Upper lobe of left lung (tissue), 6 donors: ENCODE measurements at regions not wholly inside any gene's neighbourhood (a gene's known extent, or its start where the extent isn't known, plus 50 kb on each side); places are given as distances from the start of the nearest gene placed in this dataset.
"Not testable (repeated sequence)": the region's sequence is repeated elsewhere in the genome, so short reads cannot be mapped to it uniquely, and the experiment has no call there.

Experiments used
- ATAC-seq, 2 donors: fragments of 200-7000 bp; cut with Tn5 transposase; one replicate each; pipeline ENCODE4 v1.9.1; 2022; ENCODE audit warnings: mild to moderate bottlenecking in 2 of 2, moderate library complexity in 2 of 2; ENCODE audit not compliant: low FRiP score in 2 of 2
- DNase-seq, 2 donors: peaks; one replicate each; pipeline ENCODE4 v3.0.0-alpha.2; 2019 to 2020
- H3K27ac ChIP-seq, 4 donors: fragments of 200-600 bp; sonication (generic); one replicate each; pipeline ENCODE4 v1.5.1; 2016 to 2019
- H3K27me3 ChIP-seq, 4 donors: fragments of 200-600 bp; sonication (generic); one replicate each; pipeline ENCODE4 v1.5.1; 2017 to 2019
- H3K36me3 ChIP-seq, 4 donors: fragments of 200-600 bp; sonication (generic); one replicate each; pipeline ENCODE4 v1.5.1; 2016 to 2019
- H3K4me1 ChIP-seq, 4 donors: fragments of 200-600 bp; sonication (generic); one replicate each; pipeline ENCODE4 v1.5.1; 2018 to 2019
- H3K4me3 ChIP-seq, 4 donors: fragments of 200-600 bp; sonication (generic); one replicate each; pipeline ENCODE4 v1.5.1; 2017 to 2019; ENCODE audit warnings: mild to moderate bottlenecking in 2 of 4, moderate library complexity in 1 of 4
- H3K9me3 ChIP-seq, 4 donors: fragments of 200-600 bp; sonication (generic); one replicate each; pipeline ENCODE4 v1.5.1; 2018 to 2019
- EP300 ChIP-seq, 4 donors: sonication (generic); formaldehyde crosslinking; IDR thresholded peaks; one replicate each; pipeline ENCODE4 v1.5.1; 2017; ENCODE audit warnings: antibody characterized with exemption in 4 of 4, control low read depth in 2 of 4
- POLR2A ChIP-seq, 4 donors: fragments of 450-650 bp; IDR thresholded peaks; one replicate each; pipeline ENCODE4 v1.5.1; 2016 to 2017; ENCODE audit warnings: antibody characterized with exemption in 4 of 4, mild to moderate bottlenecking in 2 of 4
- POLR2AphosphoS5 ChIP-seq, 2 donors: sonication (generic); formaldehyde crosslinking; IDR thresholded peaks; one replicate each; pipeline ENCODE4 v1.5.1; 2017; ENCODE audit warnings: antibody characterized with exemption in 2 of 2
- WGBS, 2 donors: methylation state at CpG; one replicate each; pipeline ENCODE4 v1.1.5; 2017 to 2018; 5-methylcytosine and 5-hydroxymethylcytosine counted together
- TF ChIP-seq, protein P1 (sequence below), 6 experiments: fragments of 450-650 bp in 4 of 6; fragments of 200-600 bp in 2 of 6; sonication (generic) in 2 of 6; IDR thresholded peaks; one replicate each; pipeline ENCODE4 v1.5.1; 2016 to 2019; ENCODE audit warnings: antibody characterized with exemption in 6 of 6
- donor health status: DM: no; HTN: no; CAD: no; lungs with moderate emphysema.
- donor health status: DM: no; HTN: yes; CAD: no; lungs with severe emphysema.

DNA sequence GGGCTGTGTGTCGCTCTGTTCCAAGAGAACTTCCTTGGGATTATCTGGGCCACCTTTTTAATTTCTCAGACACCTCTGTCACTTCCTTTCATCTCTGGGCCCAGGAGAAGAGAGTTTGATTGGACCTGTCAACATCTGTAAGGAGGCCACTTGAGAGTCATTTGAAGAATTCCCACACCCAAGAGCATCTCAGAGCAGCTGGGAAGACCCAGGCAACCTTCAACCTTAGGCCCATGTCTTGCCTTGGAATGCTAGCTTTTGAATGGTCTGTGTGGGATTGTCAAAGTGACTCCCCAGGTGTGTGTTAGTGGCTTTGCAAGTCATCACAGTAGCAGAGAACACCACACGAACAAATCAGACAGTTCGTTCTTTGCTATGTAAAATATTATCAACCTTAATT, 280.3 kb downstream of the CYRIA start:
- H3K36me3 ChIP-seq = no peaks in the 10 kb centered on the region
- H3K27ac ChIP-seq = no peak overlapping the region
- DNase-seq = no peak
- no peak for ATAC-seq
- H3K4me3 ChIP-seq = no peak overlapping the region
- no peaks in the 10 kb centered on the region for H3K9me3 ChIP-seq
- no peaks in the 10 kb centered on the region for H3K27me3 ChIP-seq
- TF ChIP-seq POLR2AphosphoS5 (IDR thresholded peaks at IDR 0.05) (no peak), POLR2A (IDR thresholded peaks at IDR 0.05) (no peak), EP300 (IDR thresholded peaks at IDR 0.05) (no peak)
- TF ChIP-seq, protein P1, sequence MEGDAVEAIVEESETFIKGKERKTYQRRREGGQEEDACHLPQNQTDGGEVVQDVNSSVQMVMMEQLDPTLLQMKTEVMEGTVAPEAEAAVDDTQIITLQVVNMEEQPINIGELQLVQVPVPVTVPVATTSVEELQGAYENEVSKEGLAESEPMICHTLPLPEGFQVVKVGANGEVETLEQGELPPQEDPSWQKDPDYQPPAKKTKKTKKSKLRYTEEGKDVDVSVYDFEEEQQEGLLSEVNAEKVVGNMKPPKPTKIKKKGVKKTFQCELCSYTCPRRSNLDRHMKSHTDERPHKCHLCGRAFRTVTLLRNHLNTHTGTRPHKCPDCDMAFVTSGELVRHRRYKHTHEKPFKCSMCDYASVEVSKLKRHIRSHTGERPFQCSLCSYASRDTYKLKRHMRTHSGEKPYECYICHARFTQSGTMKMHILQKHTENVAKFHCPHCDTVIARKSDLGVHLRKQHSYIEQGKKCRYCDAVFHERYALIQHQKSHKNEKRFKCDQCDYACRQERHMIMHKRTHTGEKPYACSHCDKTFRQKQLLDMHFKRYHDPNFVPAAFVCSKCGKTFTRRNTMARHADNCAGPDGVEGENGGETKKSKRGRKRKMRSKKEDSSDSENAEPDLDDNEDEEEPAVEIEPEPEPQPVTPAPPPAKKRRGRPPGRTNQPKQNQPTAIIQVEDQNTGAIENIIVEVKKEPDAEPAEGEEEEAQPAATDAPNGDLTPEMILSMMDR (IDR thresholded peaks at IDR 0.05) = no peak
- H3K4me1 ChIP-seq = no peaks in the 10 kb centered on the region
- WGBS, 2 donors = 74 to 77% methylated on average over 3 of the region's 3 CpGs

DNA sequence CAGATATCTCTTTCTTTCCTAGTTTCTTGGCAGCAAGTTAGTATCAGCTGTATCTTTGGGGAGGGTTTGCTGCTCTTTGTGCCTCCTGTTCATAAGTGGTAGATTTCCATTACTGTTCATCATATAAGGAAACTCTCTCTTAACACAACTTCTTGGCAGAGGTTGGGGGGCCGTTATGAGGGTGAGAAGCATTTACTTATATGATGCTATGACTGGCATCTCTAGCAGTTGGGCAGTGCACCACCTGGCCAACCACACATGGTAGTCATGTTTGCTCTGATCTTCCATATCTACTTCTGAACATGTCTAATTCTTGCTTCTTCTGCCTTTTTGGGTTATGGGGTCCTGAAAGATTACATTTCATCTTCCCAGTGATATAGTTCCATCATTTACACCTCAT, 282.2 kb downstream of the CYRIA start:
- DNase-seq (no peak), ATAC-seq (no peak)
- Histone ChIP-seq H3K4me3 (no peak overlapping the region), H3K9me3 (no peaks in the 10 kb centered on the region), H3K27ac (no peak overlapping the region), H3K36me3 (no peaks in the 10 kb centered on the region), H3K27me3 (no peaks in the 10 kb centered on the region), H3K4me1 (no peaks in the 10 kb centered on the region)
- TF ChIP-seq, protein P1 (IDR thresholded peaks at IDR 0.05) = no peak
- TF ChIP-seq EP300 (IDR thresholded peaks at IDR 0.05) (no peak), POLR2A (IDR thresholded peaks at IDR 0.05) (no peak), POLR2AphosphoS5 (IDR thresholded peaks at IDR 0.05) (no peak)
- WGBS, 2 donors = 67 to 73% methylated on average over 1 of the region's 1 CpG

DNA sequence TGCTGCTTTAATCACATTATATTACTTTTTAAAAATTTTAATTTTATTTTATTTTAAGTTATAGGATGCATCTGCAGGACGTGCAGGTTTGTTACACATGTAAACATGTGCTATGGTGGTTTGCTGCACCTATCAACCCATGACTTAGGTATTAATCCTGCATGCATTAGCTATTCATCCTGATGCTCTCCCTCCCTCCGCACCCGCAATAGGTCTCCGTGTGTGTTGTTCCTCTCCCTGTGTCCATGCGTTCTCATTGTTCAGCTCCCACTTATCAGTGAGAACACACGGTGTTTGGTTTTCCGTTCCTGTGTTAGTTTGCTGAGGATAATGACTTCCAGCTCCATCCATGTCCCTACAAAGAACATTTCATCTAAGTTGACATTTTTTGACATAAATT, 283.2 kb downstream of the CYRIA start:
- H3K9me3 ChIP-seq = no peaks in the 10 kb centered on the region
- no peak overlapping the region for H3K27ac ChIP-seq
- no peak for TF ChIP-seq EP300 (IDR thresholded peaks at IDR 0.05)
- no peak for TF ChIP-seq POLR2AphosphoS5 (IDR thresholded peaks at IDR 0.05)
- no peaks in the 10 kb centered on the region for H3K36me3 ChIP-seq
- 73 to 90% methylated on average over 7 of the region's 7 CpGs for WGBS, 2 donors
- H3K4me1 ChIP-seq = no peaks in the 10 kb centered on the region
- ATAC-seq (no peak), DNase-seq (no peak)
- H3K4me3 ChIP-seq = no peak overlapping the region
- no peaks in the 10 kb centered on the region for H3K27me3 ChIP-seq

DNA sequence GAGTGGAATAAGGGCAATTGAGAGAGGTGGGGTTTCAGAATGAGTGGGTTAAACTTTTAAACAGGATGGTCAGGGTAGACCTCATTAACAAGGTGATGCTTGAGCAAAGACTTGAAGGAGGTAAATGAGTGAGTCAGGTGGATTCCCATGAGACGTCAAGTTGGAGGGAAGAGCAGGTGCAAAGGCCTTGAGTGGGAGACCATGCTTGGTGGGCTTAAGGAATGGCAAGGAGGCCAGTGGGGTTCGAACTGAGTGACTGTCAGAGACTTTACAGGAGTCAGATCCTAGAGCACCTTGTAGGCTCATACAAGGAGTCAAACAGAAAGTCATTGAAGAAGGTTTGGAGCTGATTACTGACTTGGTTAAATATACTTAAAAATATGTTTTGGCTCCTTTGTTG, 284.1 kb downstream of the CYRIA start:
- 81 to 87% methylated on average over 2 of the region's 2 CpGs for WGBS, 2 donors
- no peak overlapping the region for H3K27ac ChIP-seq
- DNase-seq = no peak

DNA sequence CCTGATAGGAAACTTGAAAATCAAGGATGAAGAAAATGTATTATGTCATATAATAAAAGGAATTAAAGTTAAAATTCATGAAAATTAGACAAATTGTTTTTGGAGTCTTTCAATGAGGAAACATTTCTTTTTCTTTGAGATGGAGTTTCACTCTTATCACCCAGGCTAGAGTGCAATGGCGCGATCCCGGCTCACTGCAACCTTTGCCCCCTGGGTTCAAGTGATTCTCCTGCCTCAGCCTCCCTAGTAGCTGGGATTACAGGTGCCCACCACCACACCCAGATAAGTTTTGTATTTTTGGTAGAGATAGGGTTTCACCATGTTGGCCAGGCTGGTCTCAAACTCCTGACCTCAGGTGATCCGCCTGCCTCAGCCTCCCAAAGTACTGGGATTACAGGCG, 285.7 kb downstream of the CYRIA start:
- not testable (repeated sequence) for H3K4me3 ChIP-seq, H3K36me3 ChIP-seq, H3K27me3 ChIP-seq, H3K27ac ChIP-seq, H3K4me1 ChIP-seq, ATAC-seq, DNase-seq, H3K9me3 ChIP-seq
- 75 to 95% methylated on average over 5 of the region's 5 CpGs for WGBS, 2 donors

More for the DNA sequence above, 284.1 kb downstream of the CYRIA start:
- ATAC-seq = no peak
- H3K27me3 ChIP-seq = no peaks in the 10 kb centered on the region
- H3K4me3 ChIP-seq = no peak overlapping the region
- H3K9me3 ChIP-seq = no peaks in the 10 kb centered on the region
- H3K36me3 ChIP-seq = no peaks in the 10 kb centered on the region
- no peaks in the 10 kb centered on the region for H3K4me1 ChIP-seq
- no peak for TF ChIP-seq EP300 (IDR thresholded peaks at IDR 0.05)
- TF ChIP-seq, protein P1 (IDR thresholded peaks at IDR 0.05) = no peak
- no peak for TF ChIP-seq POLR2A (IDR thresholded peaks at IDR 0.05)
- no peak for TF ChIP-seq POLR2AphosphoS5 (IDR thresholded peaks at IDR 0.05)

DNA sequence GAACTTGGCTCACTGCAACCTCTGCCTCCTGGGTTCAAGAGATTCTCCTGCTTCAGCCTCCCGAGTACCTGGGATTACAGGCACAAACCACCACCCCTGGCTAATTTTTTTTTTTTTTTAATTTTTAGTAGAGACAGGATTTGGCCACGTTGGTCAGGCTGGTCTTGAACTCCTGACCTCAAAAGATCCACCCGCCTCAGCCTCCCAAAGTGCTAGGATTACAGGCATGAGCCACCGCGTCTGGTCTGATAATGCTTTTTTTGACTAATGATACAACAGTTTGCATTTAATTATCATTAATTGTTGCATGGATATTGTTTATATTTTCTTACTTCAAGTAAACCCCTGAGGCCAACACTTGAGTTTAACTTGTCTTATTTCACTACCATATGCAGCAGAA, 286.6 kb downstream of the CYRIA start:
- not testable (repeated sequence) for H3K27me3 ChIP-seq, H3K9me3 ChIP-seq, H3K4me1 ChIP-seq, H3K4me3 ChIP-seq, DNase-seq, H3K27ac ChIP-seq, ATAC-seq, H3K36me3 ChIP-seq
- WGBS, 2 donors = 81 to 93% methylated on average over 5 of the region's 5 CpGs
